SK-N-MC (cell line): ENCODE measurements at regions not wholly inside any gene's neighbourhood (a gene's known extent, or its start where the extent isn't known, plus 50 kb on each side); places are given as distances from the start of the nearest gene placed in this dataset.

ENCODE experiments used
- EZH2 ChIP-seq: fragments of 200-600 bp; sonication (generic); IDR thresholded peaks from one replicate; pipeline ENCODE4 v1.6.1; 2017; ENCODE audit warnings: antibody characterized with exemption
- FOXP2 ChIP-seq: optimal IDR thresholded peaks from 2 replicates; pipeline ENCODE3; 2011; ENCODE audit warnings: mild to moderate bottlenecking, moderate library complexity; ENCODE audit not compliant: insufficient read depth; ENCODE audit errors: extremely low read length, control extremely low read depth
- POLR2AphosphoS5 ChIP-seq: IDR thresholded peaks from 2 replicates; pipeline ENCODE4 v1.6.1; 2012; ENCODE audit warnings: mild to moderate bottlenecking, low read depth, low read length, borderline replicate concordance

- no peak for TF ChIP-seq EZH2
- no peak for TF ChIP-seq POLR2AphosphoS5
- TF ChIP-seq FOXP2, result no peak
These were observed 1359.8 kb upstream of the CDH9 start for GRCh38 chr5:28398185-28398584.
